ENCODE measurements at regions not wholly inside any gene's neighbourhood (a gene's known extent, or its start where the extent isn't known, plus 50 kb on each side); places are given as distances from the start of the nearest gene placed in this dataset.

- TF ChIP-seq CTCF (IDR thresholded peaks at IDR 0.05), result no peak
These were observed 65.8 kb upstream of the RAB4A start for GRCh38 chr1:229204921-229205777.

- TF ChIP-seq CTCF (IDR thresholded peaks at IDR 0.05), result no peak
These were observed 65.1 kb upstream of the RAB4A start for GRCh38 chr1:229205854-229206253.

GRCh38 chr1:229207916-229208315, 63.0 kb upstream of the RAB4A start:
- no peak for TF ChIP-seq CTCF (IDR thresholded peaks at IDR 0.05)

DNA sequence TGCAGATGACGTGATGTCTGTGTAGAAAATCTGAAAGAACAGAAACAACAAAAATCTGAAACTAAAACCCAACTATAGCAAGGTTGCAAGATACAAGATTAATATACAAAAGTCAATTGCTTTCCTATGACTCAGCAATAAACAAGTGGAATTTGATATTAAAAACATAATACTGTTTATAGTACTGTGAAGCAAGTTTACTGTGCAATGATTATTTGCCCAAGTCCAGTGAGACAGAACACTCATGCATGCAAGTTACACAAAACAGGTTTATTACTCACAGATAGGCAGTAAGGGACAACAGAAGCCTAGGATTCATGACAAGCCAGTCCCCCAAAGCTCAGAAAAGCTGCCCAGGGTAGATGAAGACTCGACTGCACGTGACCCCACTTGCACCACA, 62.4 kb upstream of the RAB4A start:
- no peak for TF ChIP-seq CTCF (IDR thresholded peaks at IDR 0.05)

DNA sequence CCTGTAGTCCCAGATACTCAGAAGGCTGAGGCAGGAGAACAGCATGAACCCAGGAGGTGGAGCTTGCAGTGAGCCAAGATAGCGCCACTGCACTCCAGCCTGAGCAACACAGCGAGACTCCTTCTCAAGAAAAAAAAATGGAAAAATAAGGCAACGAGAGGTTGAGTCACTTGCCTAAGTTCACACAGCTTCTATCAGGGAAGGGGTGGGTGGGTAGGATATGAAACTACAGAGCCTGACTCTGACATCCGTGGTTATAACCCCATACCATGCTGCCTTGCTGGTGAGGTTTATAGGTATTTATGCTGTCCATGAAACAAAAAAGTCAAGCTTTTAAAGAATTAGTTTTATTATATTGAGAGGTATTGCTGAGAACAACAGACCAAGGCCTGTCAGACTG, 61.5 kb upstream of the RAB4A start:
- no peak for TF ChIP-seq CTCF (IDR thresholded peaks at IDR 0.05)

GRCh38 chr1:229209816-229210215, 61.1 kb upstream of the RAB4A start:
- no peak for TF ChIP-seq CTCF (IDR thresholded peaks at IDR 0.05)

DNA sequence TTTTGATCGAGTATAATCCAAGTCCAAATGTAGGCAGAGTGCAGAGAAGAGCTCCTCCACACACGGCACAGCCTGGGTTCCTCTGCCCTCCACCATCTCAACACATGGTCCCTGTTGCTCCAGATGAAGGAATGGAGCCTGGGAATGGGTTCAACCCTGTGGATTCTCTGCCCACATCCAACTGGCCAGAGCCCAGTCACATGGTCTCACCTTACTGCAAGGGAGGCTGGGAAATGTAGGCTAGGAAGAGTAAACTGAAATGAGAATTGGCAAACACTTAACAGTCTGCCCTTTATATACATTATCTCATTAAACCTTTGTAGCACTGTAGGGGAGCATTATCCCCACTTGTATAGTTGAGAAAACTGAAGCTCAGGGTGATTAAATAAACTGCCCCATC, 60.1 kb upstream of the RAB4A start:
- TF ChIP-seq CTCF (IDR thresholded peaks at IDR 0.05), result no peak

DNA sequence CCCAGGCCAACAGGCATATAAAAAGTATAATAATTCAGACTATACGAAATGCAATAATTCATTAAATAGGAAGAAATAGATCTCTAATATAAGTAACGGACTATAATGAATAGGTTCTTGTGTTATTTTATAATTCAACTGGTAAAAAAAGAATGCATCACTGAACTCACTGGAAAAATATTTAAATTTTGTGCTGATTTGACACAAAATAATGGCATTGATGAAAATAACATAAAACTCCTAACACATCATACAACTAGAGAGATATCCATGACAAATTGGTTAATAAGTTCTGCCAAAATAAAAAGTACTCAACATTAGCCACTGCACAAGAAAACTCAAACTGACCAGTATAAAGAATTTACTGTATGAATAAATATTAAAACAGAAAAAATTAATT, 57.1 kb upstream of the RAB4A start:
- TF ChIP-seq CTCF (IDR thresholded peaks at IDR 0.05), result no peak
